Lower leg skin (tissue), 4 donors: ENCODE measurements at regions not wholly inside any gene's neighbourhood (a gene's known extent, or its start where the extent isn't known, plus 50 kb on each side); places are given as distances from the start of the nearest gene placed in this dataset.

ENCODE experiments used
- DNase-seq, 2 donors: peaks; one replicate each; pipeline ENCODE4 v3.0.0-alpha.2; 2019; ENCODE audit warnings: low spot score in 2 of 2
- H3K4me3 ChIP-seq: fragments of 200-600 bp; sonication (generic); 2 replicates; pipeline ENCODE4 v1.5.1; 2017; ENCODE audit warnings: mild to moderate bottlenecking, low read depth; ENCODE audit not compliant: poor library complexity, severe bottlenecking
- CTCF ChIP-seq, 3 donors: fragments of 450-650 bp; IDR thresholded peaks; one replicate each; pipeline ENCODE4 v1.5.1; 2016; ENCODE audit warnings: antibody characterized with exemption in 3 of 3, mild to moderate bottlenecking in 3 of 3, moderate library complexity in 2 of 3
- POLR2A ChIP-seq, 2 donors: fragments of 450-650 bp; IDR thresholded peaks; one replicate each; pipeline ENCODE4 v1.6.1; 2016 to 2017; ENCODE audit warnings: antibody characterized with exemption in 2 of 2, mild to moderate bottlenecking in 1 of 2, moderate library complexity in 1 of 2
- WGBS, 2 donors: methylation state at CpG; one replicate each; pipeline ENCODE4 v1.1.5; 2018; 5-methylcytosine and 5-hydroxymethylcytosine counted together
- intact Hi-C: fragments of 100-400 bp; cut with DNase I; formaldehyde crosslinking; loops from one replicate; pipeline ENCODE4 v1.15.0; 2023; ENCODE audit warnings: low total_unique reads

- H3K4me3 ChIP-seq = no peak overlapping the region
- TF ChIP-seq POLR2A (IDR thresholded peaks at IDR 0.05) = no peak
- no peak for TF ChIP-seq CTCF (IDR thresholded peaks at IDR 0.05)
- DNase-seq = no peak
- intact Hi-C loops = no loop called here
- WGBS, 2 donors = 89% methylated on average over 2 of the region's 2 CpGs
Observed at GRCh38 chr2:122117371-122117770, 361.9 kb downstream of the TSN start.

- intact Hi-C loops = no loop called here
- TF ChIP-seq CTCF (IDR thresholded peaks at IDR 0.05) = no peak
- TF ChIP-seq POLR2A (IDR thresholded peaks at IDR 0.05) = no peak
- no peak overlapping the region for H3K4me3 ChIP-seq
- no peak for DNase-seq
- WGBS, 2 donors = 79 to 93% methylated on average over 1 of the region's 1 CpG
Observed at GRCh38 chr2:122129399-122129798, 373.9 kb downstream of the TSN start.

- WGBS, 2 donors = 69 to 87% methylated on average over 2 of the region's 2 CpGs
- DNase-seq = no peak
- TF ChIP-seq CTCF (IDR thresholded peaks at IDR 0.05) = no peak
- TF ChIP-seq POLR2A (IDR thresholded peaks at IDR 0.05) = no peak
- no peak overlapping the region for H3K4me3 ChIP-seq
- intact Hi-C loops = no loop called here
Observed at GRCh38 chr2:122132147-122132691, 376.8 kb downstream of the TSN start.

- no peak for DNase-seq
- TF ChIP-seq CTCF (IDR thresholded peaks at IDR 0.05) = no peak
- no peak for TF ChIP-seq POLR2A (IDR thresholded peaks at IDR 0.05)
- no peak overlapping the region for H3K4me3 ChIP-seq
- intact Hi-C loops = no loop called here
- 78 to 84% methylated on average over 10 of the region's 10 CpGs for WGBS, 2 donors
Observed at GRCh38 chr2:122135021-122135937, 379.8 kb downstream of the TSN start.

GRCh38 chr2:122136056-122136455 lies 380.6 kb downstream of the TSN start:
- WGBS, 2 donors = 35 to 57% methylated on average over 2 of the region's 2 CpGs
- intact Hi-C loops = no loop called here
- TF ChIP-seq CTCF (IDR thresholded peaks at IDR 0.05) (no peak), POLR2A (IDR thresholded peaks at IDR 0.05) (no peak)
- no peak overlapping the region for H3K4me3 ChIP-seq
- DNase-seq = no peak
